MCF 10A (cell line): ENCODE measurements at regions not wholly inside any gene's neighbourhood (a gene's known extent, or its start where the extent isn't known, plus 50 kb on each side); places are given as distances from the start of the nearest gene placed in this dataset.

Source experiments
- BruUV-seq: library from RNA; stranded (reverse); fragments of 400-500 nt; replicated peaks from 2 replicates; lab custom pipeline; 2021; lab: Mats Ljungman, UMichigan
- CTCF ChIA-PET: fragments of 300-600 bp; sonication (Branson Sonifier 250); formaldehyde crosslinking; extraction: SDS; loops from one replicate; lab custom pipeline; 2021; ENCODE audit warnings: antibody characterized with exemption, inconsistent platforms; lab: Yijun Ruan, JAX
- POLR2A ChIA-PET: fragments of 300-600, 350-650 bp; sonication (Branson Sonifier 250); formaldehyde crosslinking; extraction: SDS; loops from one replicate; lab custom pipeline; 2020; ENCODE audit warnings: antibody characterized with exemption, inconsistent platforms; lab: Yijun Ruan, JAX
- DNase-seq: peaks from one replicate; pipeline ENCODE4 v3.0.0-alpha.2; 2018; ENCODE audit not compliant: unreplicated experiment
- H3K27ac Mint-ChIP-seq: one replicate; pipeline ENCODE4 v1.8.0; 2022; ENCODE audit warnings: mild to moderate bottlenecking, low read depth, mixed read lengths; ENCODE audit not compliant: unreplicated experiment
- H3K27me3 Mint-ChIP-seq: one replicate; pipeline ENCODE4 v1.8.0; 2022; ENCODE audit warnings: mixed read lengths; ENCODE audit not compliant: insufficient read depth, unreplicated experiment
- H3K36me3 Mint-ChIP-seq: one replicate; pipeline ENCODE4 v1.8.0; 2022; ENCODE audit warnings: mild to moderate bottlenecking, moderate library complexity, mixed read lengths; ENCODE audit not compliant: insufficient read depth, unreplicated experiment
- H3K4me1 Mint-ChIP-seq: one replicate; pipeline ENCODE4 v1.8.0; 2022; ENCODE audit warnings: mixed read lengths; ENCODE audit not compliant: insufficient read depth, unreplicated experiment
- H3K4me3 Mint-ChIP-seq: one replicate; pipeline ENCODE4 v1.8.0; 2022; ENCODE audit warnings: mild to moderate bottlenecking, moderate library complexity, mixed read lengths; ENCODE audit not compliant: unreplicated experiment
- H3K9me3 Mint-ChIP-seq: one replicate; pipeline ENCODE4 v1.8.0; 2022; ENCODE audit warnings: mixed read lengths; ENCODE audit not compliant: unreplicated experiment
- intact Hi-C: fragments of 100-400 bp; cut with micrococcal nuclease; formaldehyde crosslinking; loops from 2 replicates; pipeline ENCODE4 v1.14.1; 2022
- TF ChIP-seq, protein P1 (sequence below): fragments of 200-600 bp; IDR thresholded peaks from one replicate; pipeline ENCODE4 v1.8.0; 2022; ENCODE audit warnings: antibody characterized with exemption, mild to moderate bottlenecking; ENCODE audit not compliant: unreplicated experiment

DNA sequence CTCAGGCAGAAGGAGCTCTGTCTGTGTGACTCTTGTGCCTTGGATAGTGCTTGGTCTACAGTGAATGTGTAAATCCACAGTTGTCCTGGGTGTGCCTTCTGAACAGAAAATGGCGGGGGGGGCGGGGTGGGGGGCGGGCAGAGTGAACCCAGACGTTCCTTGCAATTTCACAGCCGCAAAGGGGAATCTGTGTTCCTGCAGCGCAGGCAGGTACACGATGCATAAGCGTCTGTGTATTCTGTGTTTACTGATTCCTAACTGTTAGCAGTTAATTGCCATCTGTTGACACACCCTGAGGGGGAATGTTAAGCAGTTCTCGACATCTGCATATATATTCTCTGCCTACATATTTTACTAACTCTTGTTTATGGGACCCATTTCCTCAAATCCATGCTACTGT, 123.5 kb upstream of the ZFHX3 start:
- BruUV-seq: no TSS peak
- Mint-ChIP-seq H3K4me1 (peaks cover 36% of the 10 kb centered on the region), H3K4me3 (no peak overlapping the region), H3K9me3 (no peaks in the 10 kb centered on the region), H3K27me3 (no peaks in the 10 kb centered on the region), H3K36me3 (no peaks in the 10 kb centered on the region), H3K27ac (no peak overlapping the region)
- DNase-seq: no peak
- POLR2A ChIA-PET: no interaction called here
- TF ChIP-seq, protein P1, sequence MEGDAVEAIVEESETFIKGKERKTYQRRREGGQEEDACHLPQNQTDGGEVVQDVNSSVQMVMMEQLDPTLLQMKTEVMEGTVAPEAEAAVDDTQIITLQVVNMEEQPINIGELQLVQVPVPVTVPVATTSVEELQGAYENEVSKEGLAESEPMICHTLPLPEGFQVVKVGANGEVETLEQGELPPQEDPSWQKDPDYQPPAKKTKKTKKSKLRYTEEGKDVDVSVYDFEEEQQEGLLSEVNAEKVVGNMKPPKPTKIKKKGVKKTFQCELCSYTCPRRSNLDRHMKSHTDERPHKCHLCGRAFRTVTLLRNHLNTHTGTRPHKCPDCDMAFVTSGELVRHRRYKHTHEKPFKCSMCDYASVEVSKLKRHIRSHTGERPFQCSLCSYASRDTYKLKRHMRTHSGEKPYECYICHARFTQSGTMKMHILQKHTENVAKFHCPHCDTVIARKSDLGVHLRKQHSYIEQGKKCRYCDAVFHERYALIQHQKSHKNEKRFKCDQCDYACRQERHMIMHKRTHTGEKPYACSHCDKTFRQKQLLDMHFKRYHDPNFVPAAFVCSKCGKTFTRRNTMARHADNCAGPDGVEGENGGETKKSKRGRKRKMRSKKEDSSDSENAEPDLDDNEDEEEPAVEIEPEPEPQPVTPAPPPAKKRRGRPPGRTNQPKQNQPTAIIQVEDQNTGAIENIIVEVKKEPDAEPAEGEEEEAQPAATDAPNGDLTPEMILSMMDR: no peak
- CTCF ChIA-PET: interaction anchor here (0.9 to 2.9 kb wide), 3 partner anchors 10 to 339 kb away, joined by 4 to 11 read pairs (median 5); no protein-coding TSS in a partner anchor
- intact Hi-C loops: loop anchor here (10.0 kb wide), 1 partner anchor 187 kb away; no protein-coding TSS in a partner anchor

DNA sequence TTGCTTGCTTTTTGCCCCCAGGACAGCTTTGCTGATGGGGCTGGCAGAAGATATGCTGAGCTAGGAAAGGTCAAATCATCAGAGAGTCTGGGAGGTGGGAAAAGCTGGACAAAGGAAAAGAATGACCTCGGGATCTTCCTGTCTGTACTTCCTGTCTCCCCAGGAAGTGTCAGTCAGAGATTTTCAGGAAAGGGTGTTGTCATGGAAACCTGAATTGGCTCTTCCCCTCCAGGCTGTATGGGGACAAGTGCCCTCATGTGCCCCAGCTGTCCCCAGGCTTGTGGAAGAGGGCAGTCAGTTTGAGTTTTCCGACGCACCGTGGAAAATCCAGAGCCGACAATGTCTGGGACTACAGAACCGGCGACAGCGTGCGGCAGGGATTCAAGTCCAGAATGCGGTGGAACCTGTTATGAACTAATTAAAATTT, 122.7 kb upstream of the ZFHX3 start:
- no TSS peak for BruUV-seq
- ChIA-PET POLR2A (no interaction called here), CTCF (interaction anchor here (0.9 to 2.9 kb wide), 3 partner anchors 9 to 338 kb away, joined by 4 to 11 read pairs (median 5); no protein-coding TSS in a partner anchor)
- Mint-ChIP-seq H3K4me1 (peaks cover 33% of the 10 kb centered on the region), H3K9me3 (no peaks in the 10 kb centered on the region), H3K4me3 (no peak overlapping the region), H3K27ac (no peak overlapping the region), H3K27me3 (no peaks in the 10 kb centered on the region), H3K36me3 (no peaks in the 10 kb centered on the region)
- TF ChIP-seq, protein P1: no peak
- intact Hi-C loops: loop anchor here (10.0 kb wide), 1 partner anchor 186 kb away; no protein-coding TSS in a partner anchor
- DNase-seq: no peak

DNA sequence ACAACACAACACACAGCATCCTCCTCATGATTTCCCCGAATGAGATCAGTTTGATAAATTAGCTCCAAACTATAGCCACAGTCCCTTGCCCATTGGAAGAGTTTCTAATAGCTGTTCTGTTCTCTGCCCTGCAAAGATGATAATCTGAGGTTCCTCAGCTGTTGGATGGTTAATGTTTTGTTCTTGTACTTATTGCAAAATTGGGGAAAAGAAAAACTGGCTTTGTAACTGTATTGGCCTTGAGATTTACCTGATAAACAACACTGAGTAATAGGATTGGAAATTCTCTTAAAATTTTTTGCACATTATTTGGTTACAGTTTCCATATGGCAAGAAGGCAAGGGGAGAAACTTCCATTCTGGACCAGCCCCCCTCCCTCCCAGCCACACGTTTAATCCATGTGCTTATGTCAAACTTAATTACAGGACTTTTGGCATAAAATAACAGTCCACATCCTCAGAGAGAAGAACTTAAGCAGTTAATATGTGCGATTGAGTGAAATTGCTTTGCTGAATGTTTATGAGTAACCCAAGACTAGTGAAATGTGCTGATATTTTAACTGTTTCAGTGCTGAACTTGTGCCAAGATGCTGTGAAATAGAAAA, 119.1 kb upstream of the ZFHX3 start:
- Mint-ChIP-seq H3K4me1 (peaks cover 17% of the 10 kb centered on the region), H3K4me3 (no peak overlapping the region), H3K27ac (no peak overlapping the region), H3K9me3 (no peaks in the 10 kb centered on the region), H3K27me3 (no peaks in the 10 kb centered on the region), H3K36me3 (no peaks in the 10 kb centered on the region)
- ChIA-PET POLR2A (interaction anchor here (1.6 kb wide), 1 partner anchor 175 kb away, joined by 3 read pairs; no protein-coding TSS in a partner anchor), CTCF (interaction anchor here (0.6 to 1.6 kb wide), 3 partner anchors 10 to 29 kb away, joined by 3 to 8 read pairs (median 8); no protein-coding TSS in a partner anchor)
- TF ChIP-seq, protein P1: no peak
- BruUV-seq: no TSS peak
- DNase-seq: no peak
- intact Hi-C loops: no loop called here

DNA sequence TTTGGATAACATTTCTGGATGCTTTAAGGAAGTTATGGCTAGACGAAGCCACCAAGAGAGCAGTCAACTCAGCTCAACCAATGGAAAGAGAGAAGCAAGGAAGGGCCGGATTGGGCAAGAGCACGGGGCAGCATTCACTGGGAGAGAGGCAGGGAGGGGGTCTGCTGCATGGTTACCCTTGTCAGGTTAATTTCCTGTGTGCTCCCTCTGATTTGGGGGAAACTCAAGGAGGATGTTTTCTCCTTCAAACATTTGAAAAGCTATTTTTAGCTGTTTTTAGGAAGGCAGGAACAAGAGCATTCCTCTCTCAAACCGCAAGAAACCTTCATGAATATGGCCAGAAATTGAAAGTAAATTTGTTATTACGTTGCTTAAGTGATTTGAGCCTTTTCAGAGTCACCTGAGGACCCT, 118.5 kb upstream of the ZFHX3 start:
- no peak for DNase-seq
- POLR2A ChIA-PET: interaction anchor here (1.6 kb wide), 1 partner anchor 174 kb away, joined by 3 read pairs; no protein-coding TSS in a partner anchor
- Mint-ChIP-seq H3K27ac (no peak overlapping the region), H3K4me3 (no peak overlapping the region), H3K36me3 (no peaks in the 10 kb centered on the region), H3K9me3 (no peaks in the 10 kb centered on the region), H3K27me3 (no peaks in the 10 kb centered on the region), H3K4me1 (peaks cover 12% of the 10 kb centered on the region)
- CTCF ChIA-PET: interaction anchor here (0.9 to 1.6 kb wide), 2 partner anchors 30 to 334 kb away, joined by 3 to 8 read pairs; no protein-coding TSS in a partner anchor
- BruUV-seq: no TSS peak
- TF ChIP-seq, protein P1: no peak
- intact Hi-C loops: no loop called here
